ENCODE measurements at regions not wholly inside any gene's neighbourhood (a gene's known extent, or its start where the extent isn't known, plus 50 kb on each side); places are given as distances from the start of the nearest gene placed in this dataset.
"Not testable (repeated sequence)": the region's sequence is repeated elsewhere in the genome, so short reads cannot be mapped to it uniquely, and the experiment has no call there.

DNA sequence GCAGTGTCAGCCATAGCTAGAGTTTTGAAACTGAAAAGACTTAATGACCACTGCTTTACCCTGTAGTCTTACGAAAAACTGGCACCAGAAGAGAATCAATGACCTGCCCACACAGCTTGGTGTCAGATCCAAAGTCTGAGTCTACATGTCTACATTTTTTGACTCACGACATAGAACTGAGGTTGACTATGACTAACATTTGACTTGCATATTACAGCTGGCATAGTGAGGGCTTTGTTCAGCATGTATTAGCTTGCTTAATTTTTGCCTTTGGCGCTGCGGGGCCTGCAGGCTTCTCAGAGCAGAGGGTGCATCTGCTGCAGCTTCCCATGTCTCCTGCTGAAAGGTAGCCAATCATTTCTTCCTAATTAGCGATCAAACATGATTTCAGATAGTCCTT, 167.0 kb downstream of the EBLN2 start:
- DNase-seq (ENCODE audit: low spot score): no peak

DNA sequence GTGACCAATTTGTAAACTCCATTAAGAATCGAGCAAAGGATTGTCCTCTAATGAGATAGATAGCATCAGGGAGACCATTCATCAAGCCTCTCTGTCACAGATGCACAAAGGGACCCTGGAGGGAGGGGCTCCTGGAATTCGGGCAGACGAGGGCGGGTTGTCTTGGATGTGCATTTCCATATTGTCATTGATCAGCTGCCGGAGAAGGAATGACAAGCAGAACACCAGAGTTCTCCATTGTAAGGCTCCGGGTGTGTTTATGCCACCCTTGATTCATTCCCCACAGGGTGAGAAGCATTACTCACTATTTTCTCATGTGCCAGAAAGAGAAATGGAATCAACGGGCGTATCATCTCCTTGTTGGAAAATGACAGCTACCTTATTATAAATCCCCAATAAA, 167.5 kb downstream of the EBLN2 start:
- no peak for DNase-seq (ENCODE audit: low spot score)

DNA sequence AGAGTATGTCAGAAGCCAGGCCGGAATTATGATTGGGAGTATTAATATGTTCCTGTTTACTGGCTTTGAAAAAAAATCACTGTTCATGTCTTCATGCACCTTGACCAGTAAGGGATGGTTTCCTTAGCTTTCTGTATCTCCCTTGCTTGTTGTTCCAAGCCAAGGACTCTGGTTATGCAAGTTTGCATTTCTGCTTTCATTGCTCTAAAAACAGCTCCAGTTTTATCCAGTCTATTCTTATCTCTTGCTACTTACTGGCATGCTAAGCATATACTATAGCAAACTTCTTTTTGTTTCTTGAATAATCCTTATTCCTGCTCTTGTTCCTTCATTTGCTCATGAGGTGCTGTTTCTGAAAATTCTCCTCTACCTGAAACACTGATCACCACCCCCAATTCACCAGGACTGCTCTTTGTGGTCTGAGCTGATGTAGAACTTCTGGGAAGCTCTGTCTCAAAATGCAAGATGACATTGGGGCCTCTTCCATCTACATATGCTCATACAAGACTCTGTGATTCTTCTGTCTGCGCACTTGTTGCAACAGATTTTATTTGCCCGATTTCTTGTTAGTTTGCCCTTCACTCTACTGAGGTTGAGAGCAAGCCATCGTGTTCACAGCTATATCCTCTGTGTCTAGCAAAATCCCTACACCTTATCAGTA, 173.0 kb downstream of the EBLN2 start:
- DNase-seq (ENCODE audit: low spot score): no peak

DNA sequence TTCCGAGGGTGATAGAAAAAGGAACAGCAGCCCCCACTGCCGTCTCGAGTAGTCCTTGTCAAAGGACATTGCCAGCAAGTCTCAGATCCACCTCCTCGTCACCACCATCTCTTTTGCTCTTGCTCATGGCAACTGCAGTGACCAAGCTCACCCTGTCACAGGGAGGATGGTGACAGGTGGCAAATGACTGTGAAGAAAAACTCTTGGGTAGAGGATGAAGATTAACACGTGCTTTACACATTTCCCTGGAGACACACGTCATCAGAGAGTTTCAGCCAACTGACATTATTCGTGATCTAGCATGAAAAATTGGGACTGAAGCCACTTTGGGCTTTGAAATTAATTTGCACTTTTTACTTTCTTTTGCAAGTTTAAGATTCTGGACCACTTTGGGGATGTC, 174.3 kb downstream of the EBLN2 start:
- DNase-seq (ENCODE audit: low spot score): no peak

DNA sequence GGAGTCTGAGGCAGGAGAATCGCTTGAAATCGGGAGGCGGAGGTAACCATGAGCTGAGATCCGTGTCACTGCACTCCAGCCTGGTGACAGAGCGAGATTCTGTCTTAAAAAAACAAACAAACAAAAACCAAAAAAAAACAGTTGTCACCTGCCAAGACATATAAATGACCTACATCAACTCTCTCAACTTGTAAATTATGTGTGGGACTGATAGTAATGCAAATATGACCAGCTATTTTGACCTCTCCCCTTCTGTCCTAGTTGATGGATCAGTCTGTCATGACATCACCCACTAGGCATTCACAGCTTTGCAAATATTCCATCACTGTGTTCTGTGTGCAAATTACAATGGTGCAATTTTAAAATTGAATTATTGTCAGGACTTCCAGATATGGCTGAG, 175.4 kb downstream of the EBLN2 start:
- DNase-seq (ENCODE audit: low spot score): no peak

DNA sequence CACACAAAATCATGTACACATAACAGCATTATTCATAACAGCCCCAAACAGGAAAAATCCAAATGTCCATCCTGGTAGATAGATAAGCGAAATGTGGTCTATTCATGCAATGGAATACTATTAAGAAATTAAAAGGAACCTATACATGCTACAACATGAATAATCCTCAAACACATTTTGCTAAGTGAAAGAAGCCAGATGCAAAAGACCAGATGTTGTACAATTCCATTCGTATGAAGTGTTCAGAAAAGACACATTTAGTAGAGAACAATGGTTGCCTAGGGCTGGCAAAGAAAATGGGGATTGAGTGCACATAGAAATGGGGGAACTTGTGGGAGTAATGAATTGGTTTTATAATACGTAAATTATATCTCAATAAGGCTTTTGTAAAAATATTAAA, 182.3 kb downstream of the EBLN2 start:
- DNase-seq (ENCODE audit: low spot score): no peak

DNA sequence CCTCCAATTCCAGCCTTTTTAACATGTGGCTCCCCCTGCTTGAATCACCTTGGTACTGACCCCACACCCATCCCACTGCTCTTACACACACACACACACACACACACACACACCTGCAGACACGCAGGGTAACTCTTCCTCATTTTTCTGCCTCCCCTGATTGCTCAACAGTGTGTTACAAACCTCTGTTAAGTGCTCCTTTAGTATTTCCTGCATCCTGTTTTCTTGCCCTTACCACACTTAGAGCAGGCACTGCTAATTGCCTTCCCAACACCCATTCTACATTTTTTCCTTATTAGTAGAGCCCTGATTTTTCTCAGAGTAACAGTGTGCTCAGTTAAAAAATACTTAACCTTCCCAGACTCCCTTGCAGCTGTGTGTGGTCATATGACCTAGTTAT, 184.0 kb downstream of the EBLN2 start:
- DNase-seq (ENCODE audit: low spot score): no peak

DNA sequence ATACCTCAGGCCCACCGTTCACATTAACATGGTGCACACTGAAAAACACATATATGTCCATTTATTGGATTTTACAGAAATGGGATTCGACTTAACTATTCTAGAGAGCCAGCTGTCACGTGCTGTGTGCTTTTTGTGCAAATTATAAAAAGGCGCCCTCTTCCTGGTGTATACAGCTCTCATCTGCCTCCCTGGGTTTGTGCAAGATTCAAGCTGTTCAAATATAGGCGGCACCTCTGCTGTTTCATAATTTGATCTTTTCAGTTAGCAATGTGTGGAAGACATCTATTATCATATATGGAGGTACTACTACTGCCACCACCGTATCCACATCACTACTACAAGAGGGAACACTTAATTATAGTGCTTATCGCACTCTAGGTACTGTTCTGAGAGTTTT, 187.6 kb downstream of the EBLN2 start:
- DNase-seq (ENCODE audit: low spot score): no peak

DNA sequence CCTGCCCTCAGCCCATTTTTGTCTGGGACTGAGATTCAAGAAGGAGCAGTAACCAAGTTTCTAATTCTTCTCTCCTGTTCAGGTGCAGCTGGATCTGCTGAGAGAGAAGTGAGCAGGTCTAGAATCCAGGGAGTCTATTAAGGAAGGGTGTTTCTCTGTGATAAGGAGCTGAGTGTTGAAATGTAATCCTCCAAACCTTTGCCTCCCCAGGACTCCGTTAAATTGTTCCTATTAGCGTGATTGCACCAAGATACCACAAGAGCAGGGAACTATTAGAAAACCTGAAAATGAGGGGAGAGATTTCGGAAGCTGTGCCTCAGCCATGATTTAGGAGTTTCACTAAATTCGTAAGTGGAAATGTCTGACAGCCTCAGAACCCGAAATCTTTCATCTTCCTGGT, 192.6 kb downstream of the EBLN2 start:
- DNase-seq (ENCODE audit: low spot score): no peak

DNA sequence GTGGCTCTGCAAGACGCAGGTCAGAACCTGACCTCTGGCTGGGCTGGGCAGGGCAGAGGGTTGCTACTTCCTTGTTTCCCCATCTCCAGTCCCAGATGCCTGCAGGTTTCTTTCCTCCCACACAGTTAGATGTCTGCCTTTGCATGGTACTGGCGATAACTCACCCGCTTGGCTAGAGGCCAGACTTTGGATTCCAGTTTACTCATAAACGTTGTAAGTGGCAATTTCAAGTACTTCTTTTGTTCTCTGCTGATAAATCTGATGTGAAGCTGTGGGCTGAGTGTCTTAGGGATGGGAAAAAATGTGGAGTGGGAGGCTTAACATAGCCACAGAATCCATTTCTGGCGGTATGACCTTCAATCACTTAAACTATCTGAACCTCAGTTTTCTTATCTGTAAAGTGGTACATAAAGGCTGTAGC, 194.2 kb downstream of the EBLN2 start:
- DNase-seq (ENCODE audit: low spot score): peak; percentile 50

DNA sequence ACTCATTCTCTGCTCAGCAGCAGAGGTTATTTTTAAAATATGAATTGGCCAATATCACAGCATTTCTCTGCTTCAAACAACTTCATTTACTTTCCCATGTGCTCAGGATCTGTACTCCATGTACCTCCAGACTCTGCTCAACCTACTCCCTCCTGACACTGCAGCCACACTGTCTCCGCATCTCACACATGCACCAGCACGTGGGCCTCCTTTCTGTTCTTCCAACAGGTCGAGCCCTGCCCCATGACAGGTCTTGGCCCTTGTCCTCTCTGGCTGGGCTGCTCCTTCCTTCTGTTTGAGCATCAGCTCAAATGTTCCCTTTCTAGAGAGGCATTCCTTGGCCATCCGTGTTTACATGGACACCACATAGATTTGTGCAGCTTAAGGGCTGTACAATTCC, 195.7 kb downstream of the EBLN2 start:
- DNase-seq (ENCODE audit: low spot score): no peak

DNA sequence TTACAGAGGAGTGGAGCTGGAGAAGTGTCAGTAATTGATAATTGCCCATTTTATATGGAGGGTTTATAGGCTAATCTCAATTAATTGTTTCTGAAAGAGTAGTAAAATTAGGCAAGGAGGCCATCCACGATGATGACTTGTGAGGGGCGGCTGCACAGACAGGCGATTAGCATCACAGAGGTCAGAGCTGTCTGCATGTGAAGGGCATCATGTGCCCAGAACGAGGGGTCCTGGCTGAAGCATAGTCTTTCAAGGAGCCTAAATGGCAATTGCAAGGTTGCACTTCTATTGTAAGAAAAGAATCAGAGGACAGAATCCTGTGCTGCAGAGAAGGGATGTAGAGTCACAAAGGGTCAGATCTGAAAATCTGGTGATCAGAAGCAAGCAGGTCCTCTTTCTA, 196.6 kb downstream of the EBLN2 start:
- DNase-seq (ENCODE audit: low spot score): no peak

DNA sequence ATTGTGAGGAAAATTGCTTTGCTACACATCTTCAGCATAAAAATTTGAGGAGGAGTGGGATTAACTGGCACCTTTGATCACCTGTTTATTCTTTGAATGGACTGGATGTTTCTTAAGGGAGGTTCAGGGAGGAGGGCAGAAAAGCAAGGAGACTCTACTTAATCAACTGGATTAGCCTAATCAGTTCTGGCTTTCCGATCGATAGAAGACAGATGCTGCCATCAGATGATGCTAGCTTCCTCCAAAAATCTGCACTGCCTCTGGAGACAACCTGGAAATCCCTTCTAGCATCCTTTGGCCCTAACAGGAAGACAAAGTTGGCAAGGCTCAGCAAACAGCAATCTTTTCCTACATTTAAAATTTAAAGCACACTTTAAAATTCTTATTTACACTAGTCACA, 197.8 kb downstream of the EBLN2 start:
- DNase-seq (ENCODE audit: low spot score): no peak

DNA sequence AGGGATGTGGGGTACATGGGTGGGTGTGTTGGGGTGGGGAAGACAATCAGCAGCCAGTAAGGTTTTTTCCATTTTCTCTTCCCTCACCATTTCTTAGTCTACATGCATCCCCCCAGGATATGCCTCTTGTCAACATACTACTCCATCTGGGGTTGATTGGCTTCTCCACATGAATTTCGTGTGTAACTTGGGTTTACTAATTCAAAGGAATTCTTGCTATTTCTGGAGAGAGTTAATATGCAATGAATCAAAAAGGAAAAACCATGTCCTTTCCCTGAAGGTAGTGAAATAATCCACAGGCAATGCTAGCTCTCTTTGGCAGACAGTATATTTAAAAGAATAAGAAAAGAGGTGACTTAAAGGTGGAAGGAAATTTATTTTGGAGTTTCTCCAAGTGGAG, 198.4 kb downstream of the EBLN2 start:
- no peak for DNase-seq (ENCODE audit: low spot score)

DNA sequence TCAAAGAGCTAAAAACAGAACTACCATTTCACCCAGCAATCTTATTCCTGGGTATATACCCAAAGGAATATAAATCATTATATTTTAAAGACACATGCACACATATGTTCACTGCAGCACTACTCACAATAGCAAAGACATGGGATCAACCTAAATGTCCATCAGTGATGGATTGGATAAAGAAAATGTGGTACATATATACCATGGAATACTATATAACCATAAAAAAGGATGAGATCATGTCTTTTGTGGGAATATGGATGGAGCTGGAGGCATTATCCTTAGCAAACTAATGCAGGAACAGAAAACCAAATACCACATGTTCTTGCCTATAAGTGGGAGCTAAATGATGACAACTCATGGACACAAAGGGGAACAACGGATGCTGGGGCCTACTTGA, 205.1 kb downstream of the EBLN2 start:
- DNase-seq (ENCODE audit: low spot score): not testable (repeated sequence)

DNA sequence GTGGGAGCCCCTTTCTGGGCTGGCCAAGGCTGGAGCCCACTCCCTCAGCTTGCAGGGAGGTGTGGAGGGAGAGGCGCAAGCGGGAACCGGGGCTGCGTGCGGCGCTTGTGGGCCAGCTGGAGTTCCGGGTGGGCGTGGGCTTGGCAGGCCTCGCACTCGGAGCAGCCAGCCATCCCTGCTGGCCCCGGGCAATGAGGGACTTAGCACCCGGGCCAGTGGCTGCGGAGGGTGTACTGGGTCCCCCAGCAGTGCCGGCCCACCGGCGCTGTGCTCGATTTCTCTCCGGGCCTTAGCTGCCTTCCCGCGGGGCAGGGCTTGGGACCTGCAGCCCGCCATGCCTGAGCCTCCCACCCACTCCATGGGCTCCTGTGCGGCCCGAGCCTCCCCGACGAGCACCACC, 207.7 kb downstream of the EBLN2 start:
- DNase-seq (ENCODE audit: low spot score): not testable (repeated sequence)

DNA sequence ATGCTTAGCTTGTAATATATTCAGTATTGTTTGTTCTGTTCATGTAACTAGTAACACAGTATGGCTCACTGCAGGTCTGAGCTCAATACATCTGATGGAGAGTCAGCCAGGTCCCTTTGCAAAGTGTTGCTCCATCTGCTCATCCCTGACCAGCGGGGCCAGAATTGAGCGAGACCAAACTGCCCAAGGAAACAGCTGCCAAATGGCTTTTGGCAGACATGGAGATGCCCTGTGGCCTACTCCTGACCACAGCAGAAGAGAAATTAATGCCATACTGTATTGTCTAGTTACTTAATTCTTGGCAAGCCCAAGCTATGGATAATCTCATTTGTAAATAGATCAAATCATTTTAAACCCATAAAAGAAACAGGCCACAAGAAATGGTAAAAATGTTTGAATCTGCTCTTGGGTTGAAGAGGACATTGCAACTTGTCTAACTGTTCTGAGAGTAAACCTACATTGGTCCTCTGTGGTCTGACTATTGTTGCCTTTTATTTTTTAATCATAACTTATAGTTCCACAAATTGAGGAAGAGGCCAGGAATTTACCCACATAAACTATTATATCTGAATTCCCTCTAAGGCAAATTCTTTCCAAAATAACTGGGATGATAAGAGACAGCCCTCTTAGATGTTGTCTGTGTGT, 209.5 kb downstream of the EBLN2 start:
- peak; percentile 30 for DNase-seq (ENCODE audit: low spot score)

DNA sequence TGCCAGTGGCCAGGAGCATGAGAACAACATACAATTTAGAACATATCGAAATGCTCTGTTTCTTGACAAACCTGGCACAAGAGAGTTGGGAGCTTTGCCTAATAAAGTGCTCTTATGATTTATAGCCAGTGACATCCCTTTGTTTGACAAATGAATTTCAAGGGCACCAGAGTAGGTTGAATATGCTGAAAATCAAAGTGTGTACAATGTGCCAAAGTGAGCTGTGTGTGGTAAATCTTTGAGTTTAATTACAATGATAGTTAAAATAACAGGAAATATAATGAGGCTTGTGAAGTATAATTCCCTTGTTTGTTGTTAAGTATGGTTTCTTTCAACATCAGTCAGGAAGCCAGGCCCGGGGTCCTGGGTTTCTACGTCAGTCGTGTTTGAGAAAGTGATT, 211.9 kb downstream of the EBLN2 start:
- DNase-seq (ENCODE audit: low spot score): no peak

DNA sequence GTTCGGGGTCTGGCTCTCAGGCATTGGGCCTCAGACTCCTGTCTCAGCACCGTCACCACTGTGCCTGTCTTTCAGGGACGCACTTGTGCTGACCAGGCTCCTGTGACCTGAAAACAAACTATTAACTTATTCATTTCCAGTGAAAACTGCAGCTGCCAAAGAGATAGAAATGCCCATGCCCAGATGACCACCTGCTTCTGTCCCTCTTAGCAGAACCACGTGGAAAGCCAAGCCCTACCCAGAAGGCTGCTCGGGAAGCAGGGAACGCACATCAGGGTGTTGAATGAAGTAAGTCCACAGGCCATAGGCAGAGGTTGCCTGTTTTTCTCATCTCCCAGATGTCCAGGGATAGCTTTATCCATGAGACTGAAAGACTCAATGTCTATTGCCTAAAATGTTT, 219.3 kb downstream of the EBLN2 start:
- DNase-seq (ENCODE audit: low spot score): no peak

DNA sequence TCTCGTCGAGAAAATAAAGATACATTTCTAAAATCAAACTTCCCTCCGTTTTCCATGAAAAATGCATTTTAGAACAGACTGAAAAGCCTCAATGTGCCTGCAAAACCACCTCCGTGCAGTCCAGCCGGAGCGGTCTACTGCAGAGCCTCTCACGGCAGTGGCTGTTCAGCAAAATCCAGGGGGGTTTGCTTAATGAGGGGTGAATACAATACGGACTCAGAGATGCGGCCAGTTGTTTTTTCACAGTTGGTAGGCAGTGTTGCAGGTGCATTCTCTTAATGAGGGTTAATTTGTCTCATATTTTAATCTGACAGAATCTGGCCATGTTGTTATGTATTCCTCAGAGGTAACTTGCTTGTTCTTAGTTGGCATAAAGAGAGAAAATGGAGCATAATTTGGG, 223.0 kb downstream of the EBLN2 start:
- no peak for DNase-seq (ENCODE audit: low spot score)

DNA sequence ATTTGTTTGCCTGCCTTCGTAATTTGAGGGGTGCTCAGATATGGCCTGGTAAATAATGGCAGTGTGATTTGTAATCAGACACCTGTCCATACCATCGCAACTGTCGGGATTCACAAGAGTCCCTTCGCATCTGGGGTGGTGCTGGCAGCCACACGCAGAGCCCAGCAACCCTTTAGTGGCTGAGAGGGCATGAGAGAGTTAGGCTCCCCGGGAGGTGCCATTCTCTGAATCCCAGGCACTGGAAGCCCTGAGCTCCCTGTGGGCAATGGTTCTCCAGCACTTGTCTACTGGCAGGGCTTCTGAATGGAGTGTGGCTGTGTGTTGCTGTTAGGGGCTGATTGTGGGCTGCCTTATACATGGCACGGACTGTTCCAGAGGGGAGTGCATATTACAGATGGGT, 230.1 kb downstream of the EBLN2 start:
- DNase-seq (ENCODE audit: low spot score): no peak

DNA sequence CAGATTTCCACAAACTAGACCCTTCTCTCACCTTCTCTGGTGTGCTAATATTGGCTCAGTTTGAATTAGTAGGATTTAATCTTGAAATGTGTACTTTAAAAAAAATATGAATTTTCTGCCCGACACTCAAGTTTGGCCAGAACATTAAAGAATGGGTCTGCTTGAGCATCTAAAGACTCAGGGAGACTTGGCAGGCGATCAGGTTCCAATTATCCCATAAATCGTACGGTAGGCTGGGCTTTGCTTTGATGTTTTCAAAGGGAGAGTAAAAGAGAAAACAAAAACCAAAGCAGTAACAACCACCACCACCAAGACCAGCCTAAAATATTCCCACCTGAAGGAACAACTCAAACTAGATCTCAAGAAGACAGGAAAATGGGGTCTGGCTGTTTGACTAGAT, 230.8 kb downstream of the EBLN2 start:
- DNase-seq (ENCODE audit: low spot score): no peak

DNA sequence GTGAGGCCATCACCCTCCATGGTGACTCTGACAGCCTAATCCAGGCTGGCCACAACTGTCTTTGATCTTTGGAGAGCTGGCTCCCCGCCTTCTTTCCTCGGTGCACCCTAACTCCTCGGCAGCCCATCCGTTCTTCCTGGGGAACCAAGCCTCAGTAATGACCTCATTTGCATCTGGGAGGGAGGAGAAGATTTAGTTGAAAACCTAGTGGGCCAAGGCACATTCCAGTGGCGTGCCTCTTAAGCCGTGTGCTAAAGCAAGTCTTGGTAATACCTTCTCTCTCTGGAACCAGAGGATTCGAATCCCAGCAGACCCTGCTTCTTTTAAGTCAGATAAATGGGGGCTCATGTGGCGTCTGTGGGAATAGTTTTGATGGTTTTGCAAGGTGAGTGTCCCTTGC, 233.1 kb downstream of the EBLN2 start:
- no peak for DNase-seq (ENCODE audit: low spot score)

Data from mucosa of gallbladder (tissue), 1 donor.